ENCODE measurements at regions not wholly inside any gene's neighbourhood (a gene's known extent, or its start where the extent isn't known, plus 50 kb on each side); places are given as distances from the start of the nearest gene placed in this dataset.

- H3K9ac ChIP-seq (ENCODE audit: low read length): no peak overlapping the region
- H3K36me3 ChIP-seq (ENCODE audit: control insufficient read depth in 1 of 2, insufficient read depth in 2 of 2, low read length in 2 of 2): no peaks in the 10 kb centered on the region
- no peak overlapping the region for H3K27ac ChIP-seq (ENCODE audit: low read depth, low read length)
- CTCF ChIA-PET: interaction anchor here (0.7 kb wide), 1 partner anchor 13 kb away, joined by 5 read pairs; no protein-coding TSS in a partner anchor
- RAD21 ChIA-PET (ENCODE audit: low non-redundant PET in 1 of 2, low total read pairs in 2 of 2, uncharacterized antibody in 2 of 2, unreplicated experiment in 2 of 2): no interaction called here
- H3K79me2 ChIP-seq (ENCODE audit: insufficient read depth, low read length): no peaks in the 10 kb centered on the region
- intact Hi-C loops (cut with micrococcal nuclease): no loop called here
- TF ChIP-seq YY1 (IDR thresholded peaks at IDR 0.05; ENCODE audit: extremely low read depth, insufficient replicate concordance, low read depth, low read length) (no peak), REST (IDR thresholded peaks at IDR 0.05; ENCODE audit: low read depth) (no peak), CEBPB (IDR thresholded peaks at IDR 0.05; ENCODE audit: low read depth) (peak; percentile 39; the same call in 1 of the 2 replicates), SRF (IDR thresholded peaks at IDR 0.05; ENCODE audit: low read depth) (no peak)
- H3K4me3 ChIP-seq (replicated peaks in 1 of 2; ENCODE audit: low read depth in 1 of 2, low read length in 2 of 2): no peak overlapping the region
- H4K20me1 ChIP-seq (ENCODE audit: insufficient read depth): no peaks in the 10 kb centered on the region
- no peaks in the 10 kb centered on the region for H3K27me3 ChIP-seq (ENCODE audit: insufficient read depth, low read length)
- BruUV-seq (replicated peaks): no TSS peak
- H3K9me2 ChIP-seq (ENCODE audit: insufficient read depth): no peaks in the 10 kb centered on the region
- peaks cover 3 to 32% of the 10 kb centered on the region in 2 experiments; a peak in 3 of 4 replicates for H3K4me1 ChIP-seq (ENCODE audit: control insufficient read depth in 1 of 2, insufficient read depth in 2 of 2, low read length in 2 of 2)
- H2AFZ ChIP-seq (ENCODE audit: low read depth, low read length, poor library complexity, severe bottlenecking): no peak overlapping the region
- no peak overlapping the region for H3K4me2 ChIP-seq (ENCODE audit: low read length)
- no peaks in the 10 kb centered on the region for H3K9me3 ChIP-seq (ENCODE audit: control insufficient read depth in 1 of 2, insufficient read depth in 1 of 2, low read depth in 1 of 2, low read length in 2 of 2)
- ATAC-seq (no peak), DNase-seq (ENCODE audit: low read depth, low spot score) (no peak)
- POLR2A ChIA-PET: interaction anchor here (1.1 to 1.6 kb wide), 2 partner anchors 10 to 97 kb away, joined by 3 to 4 read pairs; no protein-coding TSS in a partner anchor
These were observed 300.9 kb upstream of the HS3ST1 start for GRCh38 chr4:11729548-11729947.

GRCh38 chr4:11727903-11728564 is 299.3 kb upstream of the HS3ST1 start:
- Histone ChIP-seq H3K9me3 (ENCODE audit: control insufficient read depth in 1 of 2, insufficient read depth in 1 of 2, low read depth in 1 of 2, low read length in 2 of 2) (no peaks in the 10 kb centered on the region), H3K4me1 (ENCODE audit: control insufficient read depth in 1 of 2, insufficient read depth in 2 of 2, low read length in 2 of 2) (peaks cover 3 to 40% of the 10 kb centered on the region in 2 experiments; a peak in 3 of 4 replicates), H3K27ac (ENCODE audit: low read depth, low read length) (no peak overlapping the region), H2AFZ (ENCODE audit: low read depth, low read length, poor library complexity, severe bottlenecking) (no peak overlapping the region), H3K27me3 (ENCODE audit: insufficient read depth, low read length) (no peaks in the 10 kb centered on the region), H4K20me1 (ENCODE audit: insufficient read depth) (no peaks in the 10 kb centered on the region), H3K79me2 (ENCODE audit: insufficient read depth, low read length) (no peaks in the 10 kb centered on the region), H3K4me3 (replicated peaks in 1 of 2; ENCODE audit: low read depth in 1 of 2, low read length in 2 of 2) (no peak overlapping the region), H3K9ac (ENCODE audit: low read length) (no peak overlapping the region), H3K9me2 (ENCODE audit: insufficient read depth) (no peaks in the 10 kb centered on the region), H3K4me2 (ENCODE audit: low read length) (no peak overlapping the region), H3K36me3 (ENCODE audit: control insufficient read depth in 1 of 2, insufficient read depth in 2 of 2, low read length in 2 of 2) (no peaks in the 10 kb centered on the region)
- DNase-seq (ENCODE audit: low read depth, low spot score) (no peak), ATAC-seq (no peak)
- ChIA-PET POLR2A (no interaction called here), RAD21 (ENCODE audit: low non-redundant PET in 1 of 2, low total read pairs in 2 of 2, uncharacterized antibody in 2 of 2, unreplicated experiment in 2 of 2) (no interaction called here), CTCF (interaction anchor here (1.0 kb wide), 1 partner anchor 8 kb away, joined by 3 read pairs; no protein-coding TSS in a partner anchor)
- no TSS peak for BruUV-seq (replicated peaks)
- intact Hi-C loops (cut with micrococcal nuclease): no loop called here
- TF ChIP-seq ZFX (IDR thresholded peaks at IDR 0.05) (no peak), SRF (IDR thresholded peaks at IDR 0.05; ENCODE audit: low read depth) (no peak), FOSL1 (IDR thresholded peaks at IDR 0.05; ENCODE audit: low read depth) (no peak), ZBTB33 (IDR thresholded peaks at IDR 0.05; ENCODE audit: extremely low read depth, insufficient replicate concordance, low read length) (no peak), CTCF (IDR thresholded peaks at IDR 0.05 in 2 of 3, conservative IDR thresholded peaks at IDR 0.05 in 1 of 3; ENCODE audit: borderline replicate concordance in 1 of 3, insufficient read depth in 1 of 3, low read depth in 2 of 3, low read length in 2 of 3) (no peak), SP1 (IDR thresholded peaks at IDR 0.05; ENCODE audit: low read depth) (no peak)
